MM.1S (cell line): ENCODE measurements at regions not wholly inside any gene's neighbourhood (a gene's known extent, or its start where the extent isn't known, plus 50 kb on each side); places are given as distances from the start of the nearest gene placed in this dataset.

Source experiments
- EZH2 ChIP-seq: fragments of 300-600 bp; sonication (generic); optimal IDR thresholded peaks from 2 replicates; pipeline ENCODE3; 2017; ENCODE audit warnings: low read depth, mild to moderate bottlenecking, antibody characterized with exemption, low read length, mixed read lengths
- TF ChIP-seq, protein P1 (sequence below): fragments of 300-600 bp; sonication (generic); IDR thresholded peaks from 2 replicates; pipeline ENCODE4 v1.5.1; 2016; ENCODE audit warnings: antibody characterized with exemption, low read length, mixed read lengths

DNA sequence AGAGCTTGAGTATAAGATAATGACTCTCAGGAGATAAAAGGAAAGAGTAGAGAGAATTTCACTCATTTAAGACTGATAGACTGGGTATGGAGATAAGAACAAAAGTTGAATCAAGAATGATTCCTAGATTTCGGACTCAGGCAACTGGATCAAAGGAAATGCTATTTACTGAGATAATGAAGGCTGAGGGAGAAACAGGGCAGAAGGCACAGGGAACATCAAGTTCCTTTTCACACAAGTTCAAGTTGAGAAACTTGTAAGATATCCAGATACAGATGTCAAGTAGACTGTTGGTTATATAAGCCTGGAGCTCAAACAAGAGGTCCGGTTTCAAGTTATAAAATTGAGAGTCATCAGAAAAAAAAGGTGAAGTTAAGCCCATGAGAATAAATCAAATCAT, 360.8 kb downstream of the TNS1 start:
- TF ChIP-seq EZH2 = no peak
- TF ChIP-seq, protein P1, sequence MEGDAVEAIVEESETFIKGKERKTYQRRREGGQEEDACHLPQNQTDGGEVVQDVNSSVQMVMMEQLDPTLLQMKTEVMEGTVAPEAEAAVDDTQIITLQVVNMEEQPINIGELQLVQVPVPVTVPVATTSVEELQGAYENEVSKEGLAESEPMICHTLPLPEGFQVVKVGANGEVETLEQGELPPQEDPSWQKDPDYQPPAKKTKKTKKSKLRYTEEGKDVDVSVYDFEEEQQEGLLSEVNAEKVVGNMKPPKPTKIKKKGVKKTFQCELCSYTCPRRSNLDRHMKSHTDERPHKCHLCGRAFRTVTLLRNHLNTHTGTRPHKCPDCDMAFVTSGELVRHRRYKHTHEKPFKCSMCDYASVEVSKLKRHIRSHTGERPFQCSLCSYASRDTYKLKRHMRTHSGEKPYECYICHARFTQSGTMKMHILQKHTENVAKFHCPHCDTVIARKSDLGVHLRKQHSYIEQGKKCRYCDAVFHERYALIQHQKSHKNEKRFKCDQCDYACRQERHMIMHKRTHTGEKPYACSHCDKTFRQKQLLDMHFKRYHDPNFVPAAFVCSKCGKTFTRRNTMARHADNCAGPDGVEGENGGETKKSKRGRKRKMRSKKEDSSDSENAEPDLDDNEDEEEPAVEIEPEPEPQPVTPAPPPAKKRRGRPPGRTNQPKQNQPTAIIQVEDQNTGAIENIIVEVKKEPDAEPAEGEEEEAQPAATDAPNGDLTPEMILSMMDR = no peak
